Heart left ventricle (tissue), 13 donors: ENCODE measurements at regions not wholly inside any gene's neighbourhood (a gene's known extent, or its start where the extent isn't known, plus 50 kb on each side); places are given as distances from the start of the nearest gene placed in this dataset.

ENCODE experiments used
- POLR2A ChIP-seq, 2 donors: fragments of 450-650 bp; IDR thresholded peaks; one replicate each; pipeline ENCODE4 v1.6.1; 2017; ENCODE audit warnings: antibody characterized with exemption in 2 of 2, mild to moderate bottlenecking in 2 of 2, moderate library complexity in 2 of 2
- TF ChIP-seq, protein P1 (sequence below), 12 donors: fragments of 200-600 bp; sonication (generic) in 4 of 12; IDR thresholded peaks; one replicate each; pipeline versions ENCODE4 v1.5.0 to v1.8.0; 2018 to 2022; ENCODE audit warnings: antibody characterized with exemption in 12 of 12, mild to moderate bottlenecking in 5 of 12
- donor health status: ischemic (EF 13 %, LVEDD 7.1; RV severe dilation, severe dysfunction).
- donor health status: DM: no; HTN: yes; CAD: no.
- donor health status: DM: no; HTN: no; CAD: no.
- donor health status: ischemic (EF 25% LVEDD 6.9; RV normal size, moderate dysfunction).
- donor health status: ischemic (EF 25% LVEDD 5.7; RV mildly dilated, moderate dysfunction).
- donor health status: ischemic (EF 35%, LVEDD 5.7; RV mildly dilated, moderate dysfunction).
- donor health status: nonischemic (EF 11% LVEDD 7.7; RV severe dilation, severe dysfunction).
- donor health status: DM: yes; HTN: yes; CAD: no.
- donor health status: PGD.
- donor health status: ischemic (EF 29% LVEDD 5.4; RV normal size, mild dysfunction).
- donor health status: nonischemic (EF 23%, LVEDD 6.1; RV moderate dilation, normal function).

DNA sequence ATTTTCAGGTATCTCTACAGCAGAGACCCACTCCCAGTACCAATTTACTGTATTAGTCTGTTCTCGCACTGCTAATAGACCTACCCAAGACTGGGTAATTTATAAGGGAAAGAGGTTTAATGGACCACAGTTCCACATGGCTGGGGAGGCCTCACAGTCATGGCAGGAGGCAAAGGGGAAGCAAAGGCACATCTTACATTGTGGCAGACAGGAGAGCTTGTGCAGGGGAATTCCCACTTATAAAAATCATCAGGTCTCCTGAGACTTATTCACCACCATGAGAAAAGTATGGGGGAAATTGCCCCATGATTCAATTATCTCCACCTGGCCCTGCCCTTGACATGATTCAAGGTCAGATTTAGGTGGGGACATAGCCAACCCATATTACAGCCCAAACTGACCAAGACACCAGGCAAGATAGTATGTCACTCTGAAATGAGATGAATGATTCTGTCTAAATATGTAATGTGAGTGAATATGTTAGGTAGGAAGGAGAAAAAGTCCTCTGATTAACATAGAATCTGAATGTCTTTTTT is 182.5 kb upstream of the CDH12 start:
- TF ChIP-seq, protein P1, sequence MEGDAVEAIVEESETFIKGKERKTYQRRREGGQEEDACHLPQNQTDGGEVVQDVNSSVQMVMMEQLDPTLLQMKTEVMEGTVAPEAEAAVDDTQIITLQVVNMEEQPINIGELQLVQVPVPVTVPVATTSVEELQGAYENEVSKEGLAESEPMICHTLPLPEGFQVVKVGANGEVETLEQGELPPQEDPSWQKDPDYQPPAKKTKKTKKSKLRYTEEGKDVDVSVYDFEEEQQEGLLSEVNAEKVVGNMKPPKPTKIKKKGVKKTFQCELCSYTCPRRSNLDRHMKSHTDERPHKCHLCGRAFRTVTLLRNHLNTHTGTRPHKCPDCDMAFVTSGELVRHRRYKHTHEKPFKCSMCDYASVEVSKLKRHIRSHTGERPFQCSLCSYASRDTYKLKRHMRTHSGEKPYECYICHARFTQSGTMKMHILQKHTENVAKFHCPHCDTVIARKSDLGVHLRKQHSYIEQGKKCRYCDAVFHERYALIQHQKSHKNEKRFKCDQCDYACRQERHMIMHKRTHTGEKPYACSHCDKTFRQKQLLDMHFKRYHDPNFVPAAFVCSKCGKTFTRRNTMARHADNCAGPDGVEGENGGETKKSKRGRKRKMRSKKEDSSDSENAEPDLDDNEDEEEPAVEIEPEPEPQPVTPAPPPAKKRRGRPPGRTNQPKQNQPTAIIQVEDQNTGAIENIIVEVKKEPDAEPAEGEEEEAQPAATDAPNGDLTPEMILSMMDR (IDR thresholded peaks at IDR 0.05), result no peak
- TF ChIP-seq POLR2A (IDR thresholded peaks at IDR 0.05), result no peak
